Loucy (cell line): ENCODE measurements at regions not wholly inside any gene's neighbourhood (a gene's known extent, or its start where the extent isn't known, plus 50 kb on each side); places are given as distances from the start of the nearest gene placed in this dataset.
"Not testable (repeated sequence)": the region's sequence is repeated elsewhere in the genome, so short reads cannot be mapped to it uniquely, and the experiment has no call there.

Experiments used
- H2AFZ ChIP-seq: fragments of 200-600 bp; sonication (generic); 2 replicates; pipeline ENCODE4 v1.6.0; 2016; ENCODE audit warnings: antibody characterized with exemption, mild to moderate bottlenecking, low read length, moderate library complexity
- H3F3A ChIP-seq: fragments of 200-600 bp; 2 replicates; pipeline ENCODE4 v1.6.0; 2016; ENCODE audit warnings: antibody characterized with exemption, low read depth, mild to moderate bottlenecking
- H3K27me3 ChIP-seq: fragments of 200-600 bp; sonication (generic); 2 replicates; pipeline ENCODE4 v1.6.1; 2014; ENCODE audit warnings: low read length, mild to moderate bottlenecking; ENCODE audit not compliant: insufficient read depth, poor library complexity, severe bottlenecking
- H3K36me3 ChIP-seq: fragments of 200-600 bp; sonication (generic); 2 replicates; pipeline ENCODE4 v1.6.1; 2016; ENCODE audit warnings: low read length; ENCODE audit not compliant: insufficient read depth
- H3K4me1 ChIP-seq: fragments of 200-600 bp; sonication (generic); 2 replicates; pipeline ENCODE4 v1.5.1; 2014; ENCODE audit warnings: low read length, mild to moderate bottlenecking; ENCODE audit not compliant: insufficient read depth, poor library complexity, severe bottlenecking
- H3K4me2 ChIP-seq: fragments of 200-600 bp; sonication (generic); 2 replicates; pipeline ENCODE4 v1.6.0; 2014; ENCODE audit warnings: antibody characterized with exemption, low read length, low read depth, mild to moderate bottlenecking; ENCODE audit not compliant: poor library complexity, severe bottlenecking
- H3K4me3 ChIP-seq: fragments of 200-600 bp; sonication (generic); 2 replicates; pipeline ENCODE4 v1.5.1; 2014; ENCODE audit warnings: low read length, mild to moderate bottlenecking, mixed read lengths; ENCODE audit not compliant: poor library complexity, severe bottlenecking
- H3K79me2 ChIP-seq: fragments of 200-600 bp; sonication (generic); 2 replicates; pipeline ENCODE4 v1.6.1; 2014; ENCODE audit warnings: low read length; ENCODE audit not compliant: insufficient read depth
- H3K9ac ChIP-seq: fragments of 200-600 bp; sonication (generic); 2 replicates; pipeline ENCODE4 v1.6.0; 2014; ENCODE audit warnings: mild to moderate bottlenecking, low read depth, low read length, moderate library complexity; ENCODE audit not compliant: poor library complexity, severe bottlenecking
- H3K9me2 ChIP-seq: fragments of 200-600 bp; sonication (generic); replicated peaks from 2 replicates; pipeline ENCODE4 v1.6.1; 2016; ENCODE audit warnings: low read depth, low read length, mixed read lengths
- H3K9me3 ChIP-seq: fragments of 200-600 bp; sonication (generic); 2 replicates; pipeline ENCODE4 v1.6.1; 2014; ENCODE audit warnings: mild to moderate bottlenecking, antibody characterized with exemption, low read length, low read depth; ENCODE audit not compliant: insufficient read depth
- H4K20me1 ChIP-seq: fragments of 200-600 bp; sonication (generic); 2 replicates; pipeline ENCODE4 v1.6.0; 2014; ENCODE audit warnings: antibody characterized with exemption, low read length, mild to moderate bottlenecking; ENCODE audit not compliant: insufficient read depth, poor library complexity, severe bottlenecking

DNA sequence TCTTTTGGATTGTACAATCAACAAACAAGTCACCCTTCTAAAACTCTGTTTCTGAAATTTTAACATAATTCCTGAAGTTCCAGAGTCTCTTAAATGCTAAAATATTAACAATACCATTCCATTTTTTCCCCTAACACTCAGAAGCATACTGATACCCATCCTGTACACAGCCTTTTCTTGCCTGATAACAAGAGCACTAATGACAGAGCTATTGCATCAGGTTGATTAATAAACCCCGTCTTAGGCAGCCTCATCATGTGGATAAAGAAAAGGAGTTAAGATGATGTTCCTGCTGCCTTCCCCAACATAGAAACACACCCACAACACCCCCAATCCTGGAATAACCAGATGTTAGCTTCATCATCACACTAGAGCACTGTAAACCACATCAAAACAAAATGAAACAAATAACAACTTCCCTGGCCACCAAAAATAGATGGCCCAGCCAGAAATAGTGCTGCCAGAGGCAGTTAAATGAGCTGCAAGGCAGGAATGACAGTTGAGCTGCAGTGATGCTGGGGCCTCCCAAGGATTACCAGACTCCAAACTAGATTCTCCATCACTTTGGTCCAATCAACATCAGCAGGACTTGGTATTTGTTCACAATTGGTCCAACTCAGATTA, 93.8 kb upstream of the NBPF26 start:
- H3K4me2 ChIP-seq, H3F3A ChIP-seq, H3K4me1 ChIP-seq, H3K9me3 ChIP-seq, H3K9ac ChIP-seq, H4K20me1 ChIP-seq, H3K4me3 ChIP-seq, H3K9me2 ChIP-seq, H2AFZ ChIP-seq, H3K27me3 ChIP-seq, H3K36me3 ChIP-seq, H3K79me2 ChIP-seq: not testable (repeated sequence)

DNA sequence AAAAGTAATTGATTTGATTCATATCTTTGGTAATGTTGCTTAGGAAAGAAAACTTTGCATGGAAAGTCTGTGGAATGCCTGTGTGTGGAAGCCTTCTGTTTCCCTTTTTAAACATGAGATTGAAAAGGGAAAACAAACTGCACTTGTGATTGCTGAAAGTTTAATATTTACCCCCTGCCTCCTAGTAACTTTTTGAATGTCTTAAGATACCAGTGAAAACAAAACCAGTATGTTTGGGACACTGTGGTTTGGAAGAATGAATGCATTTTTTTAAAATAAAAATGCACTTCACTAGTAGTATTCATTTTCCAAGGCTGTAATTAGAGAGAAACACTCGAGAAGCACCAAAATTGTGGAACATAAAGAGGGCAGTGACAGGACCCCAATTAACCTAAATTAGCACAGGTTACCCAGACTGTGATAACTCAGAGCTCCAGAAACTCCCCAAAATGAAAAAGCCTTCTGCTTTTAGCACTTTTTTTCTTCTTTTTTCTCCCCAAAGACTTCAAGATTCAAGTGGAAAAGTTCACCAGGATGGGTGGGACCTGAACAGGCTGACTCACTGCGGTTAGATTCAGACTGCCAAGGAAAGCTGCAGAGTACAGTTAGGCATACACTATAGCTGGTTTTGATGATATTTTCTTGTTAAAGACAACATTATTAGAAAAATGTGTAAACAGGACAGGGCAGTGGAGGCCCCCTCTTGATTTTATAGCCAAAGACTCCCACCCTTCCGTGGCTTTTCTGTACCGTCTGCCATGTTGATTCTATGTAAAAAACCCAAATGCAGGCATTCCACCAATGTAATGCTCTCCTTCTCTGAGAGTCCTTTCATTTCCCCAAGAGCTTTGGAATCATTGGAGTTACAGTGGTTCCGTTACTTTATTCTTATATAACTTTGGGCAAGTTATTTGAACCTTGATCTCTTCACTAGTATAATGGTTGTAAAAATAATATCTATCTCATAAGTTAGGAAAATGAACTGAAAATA, 88.6 kb upstream of the NBPF26 start:
- H3K4me2 ChIP-seq, H3K27me3 ChIP-seq, H3K36me3 ChIP-seq, H3F3A ChIP-seq, H3K9me2 ChIP-seq, H3K79me2 ChIP-seq, H2AFZ ChIP-seq, H3K9me3 ChIP-seq, H3K4me1 ChIP-seq, H3K9ac ChIP-seq, H3K4me3 ChIP-seq, H4K20me1 ChIP-seq: not testable (repeated sequence)

DNA sequence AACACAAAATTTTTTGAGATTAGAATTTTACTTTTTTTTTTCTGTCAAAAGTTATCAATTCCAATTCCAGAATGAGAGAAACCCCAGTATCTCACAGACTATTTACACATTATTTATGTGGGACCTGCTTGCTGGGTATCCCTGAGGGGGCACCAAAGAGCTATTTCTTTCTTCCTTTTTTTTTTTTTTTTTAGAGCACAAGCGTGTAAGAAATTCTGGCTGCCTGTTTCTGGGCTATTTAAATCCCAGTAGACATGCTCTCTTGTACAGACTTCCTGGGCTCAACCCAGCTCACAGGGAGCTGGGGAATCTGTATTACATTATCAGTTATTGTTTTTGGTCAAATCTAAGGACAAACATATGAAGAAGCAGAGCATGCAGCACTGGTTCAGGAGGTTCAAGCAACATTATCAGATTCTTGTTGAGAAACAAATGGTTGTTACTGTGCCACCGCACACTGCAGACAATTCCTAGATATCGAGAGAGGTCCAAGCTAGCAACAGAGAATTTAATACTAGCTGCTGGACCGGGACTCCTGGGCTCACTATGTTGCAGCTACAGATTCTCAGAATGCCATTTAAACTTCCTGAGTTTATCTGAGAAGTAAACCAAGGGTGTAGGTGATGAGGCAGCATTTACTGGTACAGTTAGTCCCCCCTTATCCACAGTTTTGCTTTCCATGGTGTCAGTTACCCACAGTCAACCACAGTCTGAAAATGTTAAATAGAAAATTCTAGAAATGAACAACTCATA, 83.3 kb upstream of the NBPF26 start:
- H3K4me2 ChIP-seq, H3K4me1 ChIP-seq: not testable (repeated sequence)

DNA sequence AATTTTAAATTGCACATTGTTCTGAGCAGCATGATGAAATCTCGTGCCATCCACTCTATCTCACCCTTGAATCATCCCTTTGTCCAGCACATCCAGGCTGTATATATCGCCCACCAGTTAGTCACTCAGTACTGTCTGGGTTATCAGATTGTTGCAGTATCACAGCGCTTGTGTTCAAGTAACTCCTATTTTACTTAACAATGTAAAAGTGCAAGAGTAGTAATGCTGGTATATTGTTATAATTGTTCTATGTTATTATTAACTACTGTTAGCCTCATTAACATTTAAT, 82.8 kb upstream of the NBPF26 start:
- H3K4me1 ChIP-seq, H3K9me2 ChIP-seq, H4K20me1 ChIP-seq, H3K4me3 ChIP-seq, H3K36me3 ChIP-seq, H3K27me3 ChIP-seq, H3K79me2 ChIP-seq, H3K4me2 ChIP-seq, H3F3A ChIP-seq, H3K9me3 ChIP-seq, H2AFZ ChIP-seq, H3K9ac ChIP-seq: not testable (repeated sequence)

More for the DNA sequence above, 83.3 kb upstream of the NBPF26 start:
- not testable (repeated sequence) for H3F3A ChIP-seq, H3K9me2 ChIP-seq, H3K79me2 ChIP-seq, H3K9me3 ChIP-seq, H3K36me3 ChIP-seq, H2AFZ ChIP-seq, H3K27me3 ChIP-seq, H4K20me1 ChIP-seq, H3K9ac ChIP-seq, H3K4me3 ChIP-seq

DNA sequence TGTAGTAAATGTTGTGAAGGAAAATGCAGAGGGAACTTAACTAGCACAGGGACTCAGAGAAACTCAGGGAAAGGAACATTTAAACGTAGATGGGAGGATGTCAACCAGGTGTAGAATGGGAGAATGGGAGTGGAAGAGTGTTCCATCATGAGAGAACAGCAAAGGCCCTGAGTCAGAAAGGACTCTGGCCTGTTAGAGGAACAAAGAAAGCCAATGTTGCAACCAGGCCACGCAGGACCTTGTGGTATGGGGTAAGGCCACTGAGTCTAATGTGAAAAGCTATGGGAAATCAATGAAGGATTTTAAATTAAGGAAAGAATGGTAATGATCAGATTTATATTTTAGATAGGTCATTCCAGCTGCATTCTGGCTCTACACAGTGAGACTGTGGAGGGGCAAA, 76.6 kb upstream of the NBPF26 start:
- H3K4me2 ChIP-seq, H3F3A ChIP-seq, H3K4me3 ChIP-seq, H3K79me2 ChIP-seq, H3K4me1 ChIP-seq, H4K20me1 ChIP-seq, H3K27me3 ChIP-seq, H2AFZ ChIP-seq, H3K9ac ChIP-seq, H3K9me2 ChIP-seq, H3K9me3 ChIP-seq, H3K36me3 ChIP-seq: not testable (repeated sequence)

DNA sequence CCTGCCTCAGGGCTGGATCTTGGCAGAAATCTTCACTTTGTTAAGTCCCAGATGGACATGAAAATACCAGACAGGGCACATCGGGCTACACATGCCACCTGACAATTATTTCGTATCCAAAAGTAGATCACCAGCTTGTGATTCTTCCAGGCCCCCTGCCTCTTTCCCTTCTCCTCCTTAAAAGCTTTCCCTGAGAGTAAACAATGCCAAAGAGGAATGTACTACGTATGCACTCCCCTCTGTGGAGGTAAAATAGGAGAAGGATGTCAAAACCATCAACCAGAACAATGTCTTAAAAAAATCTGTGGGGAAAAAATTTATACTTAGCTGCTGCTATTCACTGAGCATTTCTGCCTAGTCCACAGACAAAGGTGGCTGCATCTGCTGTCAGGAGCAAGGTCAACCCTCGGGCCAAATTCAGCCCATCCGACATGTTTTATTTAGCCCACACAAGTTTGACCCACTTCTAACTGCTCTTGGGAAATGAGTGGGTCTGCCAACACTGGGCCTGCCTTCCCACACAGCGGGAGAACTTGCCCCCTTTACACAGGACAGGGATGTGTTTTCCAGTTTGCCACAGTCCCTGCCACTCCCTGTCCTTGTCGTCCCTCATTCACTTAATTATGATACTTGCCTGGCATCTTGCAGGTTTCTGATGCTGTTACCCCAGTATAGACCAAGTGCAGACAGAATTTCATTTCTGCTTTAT, 74.7 kb upstream of the NBPF26 start:
- H3K36me3 ChIP-seq, H3K9me3 ChIP-seq, H3F3A ChIP-seq, H3K9ac ChIP-seq, H3K9me2 ChIP-seq, H2AFZ ChIP-seq, H3K4me3 ChIP-seq, H4K20me1 ChIP-seq, H3K4me2 ChIP-seq, H3K27me3 ChIP-seq, H3K79me2 ChIP-seq, H3K4me1 ChIP-seq: not testable (repeated sequence)

DNA sequence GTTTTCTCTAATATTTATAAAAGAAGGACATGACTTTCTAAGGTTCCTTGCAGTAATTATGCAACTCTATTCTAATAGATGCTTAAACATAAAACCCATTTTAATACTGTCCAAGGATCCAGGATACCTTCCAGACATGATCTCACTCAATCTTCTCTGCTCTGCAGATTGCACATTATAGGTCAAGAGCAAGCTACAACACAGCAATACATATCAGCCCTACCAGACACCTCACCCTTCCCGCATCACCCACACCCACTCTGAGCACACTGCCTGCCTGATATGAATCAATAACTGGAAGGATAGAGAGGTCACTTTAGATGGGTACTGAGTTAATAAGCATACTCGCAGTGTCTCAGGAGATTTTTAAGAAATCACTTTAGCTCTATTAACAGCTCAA, 74.0 kb upstream of the NBPF26 start:
- H3K9me2 ChIP-seq, H3K79me2 ChIP-seq, H3K4me1 ChIP-seq, H2AFZ ChIP-seq, H3K27me3 ChIP-seq, H3K9me3 ChIP-seq, H3K36me3 ChIP-seq, H3K9ac ChIP-seq, H3K4me3 ChIP-seq, H3K4me2 ChIP-seq, H3F3A ChIP-seq, H4K20me1 ChIP-seq: not testable (repeated sequence)
